Osteoblast (primary cell): ENCODE measurements at regions not wholly inside any gene's neighbourhood (a gene's known extent, or its start where the extent isn't known, plus 50 kb on each side); places are given as distances from the start of the nearest gene placed in this dataset.

ENCODE experiments used
- DNase-seq: peaks from one replicate; pipeline ENCODE4 v3.0.0; 2011; ENCODE audit warnings: low spot score, mixed read lengths; ENCODE audit not compliant: insufficient read length; ENCODE audit errors: missing footprints
- H2AFZ ChIP-seq: 2 replicates; pipeline ENCODE4 v1.6.0; 2011; ENCODE audit warnings: mild to moderate bottlenecking, low read length
- H3K27ac ChIP-seq: 2 replicates; pipeline ENCODE4 v1.5.1; 2011; ENCODE audit warnings: mild to moderate bottlenecking, low read depth, low read length, moderate library complexity
- H3K27me3 ChIP-seq: 2 replicates; pipeline ENCODE4 v1.6.0; 2012; ENCODE audit warnings: mild to moderate bottlenecking, control low read depth, inconsistent platforms, low read length, moderate library complexity; ENCODE audit not compliant: insufficient read depth
- H3K36me3 ChIP-seq: 2 replicates; pipeline ENCODE4 v1.5.1; 2011; ENCODE audit warnings: mild to moderate bottlenecking, low read length, control low read depth, moderate library complexity; ENCODE audit not compliant: insufficient read depth
- H3K4me1 ChIP-seq: 2 replicates; pipeline ENCODE4 v1.5.1; 2011; ENCODE audit warnings: mild to moderate bottlenecking, low read length, control low read depth, moderate library complexity; ENCODE audit not compliant: insufficient read depth
- H3K4me2 ChIP-seq: 2 replicates; pipeline ENCODE4 v1.6.0; 2011; ENCODE audit warnings: mild to moderate bottlenecking, low read length; ENCODE audit not compliant: insufficient read depth
- H3K4me3 ChIP-seq: fragments of 200-600 bp; sonication (generic); 3 replicates; pipeline ENCODE4 v1.5.1; 2012; ENCODE audit warnings: mild to moderate bottlenecking, low read length, inconsistent platforms; ENCODE audit not compliant: insufficient read depth
- H3K79me2 ChIP-seq: 2 replicates; pipeline ENCODE4 v1.6.0; 2012; ENCODE audit warnings: mild to moderate bottlenecking, low read length, control low read depth, inconsistent platforms; ENCODE audit not compliant: insufficient read depth
- H3K9me3 ChIP-seq: 2 replicates; pipeline ENCODE4 v1.5.1; 2011; ENCODE audit warnings: low read depth, low read length, control low read depth
- H4K20me1 ChIP-seq: 2 replicates; pipeline ENCODE4 v1.6.0; 2012; ENCODE audit warnings: mild to moderate bottlenecking, low read length, control low read depth; ENCODE audit not compliant: insufficient read depth
- CTCF ChIP-seq: IDR thresholded peaks from 2 replicates; pipeline ENCODE4 v1.5.1; 2011; ENCODE audit warnings: mild to moderate bottlenecking, low read depth, low read length, moderate library complexity; ENCODE audit errors: extremely low read depth

- Histone ChIP-seq H3K4me1 (no peaks in the 10 kb centered on the region), H3K4me3 (no peak overlapping the region), H4K20me1 (no peaks in the 10 kb centered on the region), H2AFZ (no peak overlapping the region), H3K36me3 (no peaks in the 10 kb centered on the region), H3K4me2 (no peak overlapping the region), H3K79me2 (no peaks in the 10 kb centered on the region), H3K27ac (no peak overlapping the region), H3K27me3 (no peaks in the 10 kb centered on the region), H3K9me3 (no peaks in the 10 kb centered on the region)
- TF ChIP-seq CTCF: no peak
- DNase-seq: no peak
These were observed 410.6 kb downstream of the TBC1D4 start for GRCh38 chr13:75071395-75071794.

GRCh38 chr13:75061909-75062308 lies 420.1 kb downstream of the TBC1D4 start:
- no peak for DNase-seq
- no peak for TF ChIP-seq CTCF
- Histone ChIP-seq H3K4me3 (no peak overlapping the region), H3K9me3 (no peaks in the 10 kb centered on the region), H3K36me3 (no peaks in the 10 kb centered on the region), H3K27ac (no peak overlapping the region), H3K4me2 (no peak overlapping the region), H3K4me1 (no peaks in the 10 kb centered on the region), H3K79me2 (no peaks in the 10 kb centered on the region), H4K20me1 (no peaks in the 10 kb centered on the region), H3K27me3 (no peaks in the 10 kb centered on the region), H2AFZ (no peak overlapping the region)

GRCh38 chr13:75055296-75055695 lies 426.7 kb downstream of the TBC1D4 start:
- H4K20me1 ChIP-seq: no peaks in the 10 kb centered on the region
- no peaks in the 10 kb centered on the region for H3K27me3 ChIP-seq
- no peaks in the 10 kb centered on the region for H3K36me3 ChIP-seq
- no peak for TF ChIP-seq CTCF
- no peak overlapping the region for H3K4me3 ChIP-seq
- H3K79me2 ChIP-seq: no peaks in the 10 kb centered on the region
- H2AFZ ChIP-seq: no peak overlapping the region
- H3K27ac ChIP-seq: no peak overlapping the region
- no peak for DNase-seq
- H3K9me3 ChIP-seq: no peaks in the 10 kb centered on the region
- peaks cover 9% of the 10 kb centered on the region for H3K4me1 ChIP-seq
- H3K4me2 ChIP-seq: no peak overlapping the region

GRCh38 chr13:75052616-75053015 lies 429.4 kb downstream of the TBC1D4 start:
- TF ChIP-seq CTCF: no peak
- Histone ChIP-seq H3K9me3 (no peaks in the 10 kb centered on the region), H3K4me1 (peaks cover 9% of the 10 kb centered on the region), H4K20me1 (no peaks in the 10 kb centered on the region), H3K27me3 (no peaks in the 10 kb centered on the region), H2AFZ (no peak overlapping the region), H3K27ac (no peak overlapping the region), H3K36me3 (no peaks in the 10 kb centered on the region), H3K4me2 (no peak overlapping the region), H3K4me3 (no peak overlapping the region), H3K79me2 (no peaks in the 10 kb centered on the region)
- DNase-seq: no peak
